ENCODE measurements at regions not wholly inside any gene's neighbourhood (a gene's known extent, or its start where the extent isn't known, plus 50 kb on each side); places are given as distances from the start of the nearest gene placed in this dataset.
A peak's percentile ranks its signal among the peaks of the same experiment; 100 is the strongest.

DNA sequence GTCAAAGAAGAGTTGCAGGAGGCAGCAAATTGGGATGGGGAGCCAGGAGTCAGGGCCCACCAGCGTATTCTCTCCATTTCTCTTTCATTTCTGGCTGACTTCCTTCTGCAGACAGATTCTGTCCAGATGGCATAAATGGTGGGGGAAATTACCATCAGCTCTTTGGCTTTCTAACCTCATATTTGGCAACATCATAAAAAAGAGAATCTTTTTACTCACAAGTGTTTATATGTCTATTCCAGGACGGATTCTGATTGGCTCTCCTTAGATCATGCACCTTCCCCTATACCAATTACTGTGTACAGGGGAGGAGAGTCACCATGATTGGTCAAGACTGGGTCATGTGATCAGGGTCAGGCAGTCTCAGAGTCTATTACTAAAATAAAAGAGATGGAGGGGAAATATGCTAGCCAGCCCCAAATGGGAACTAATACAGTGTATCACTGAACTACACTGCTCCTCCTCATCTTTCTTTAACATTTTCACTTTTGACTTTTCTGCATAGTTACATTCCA, 537.1 kb upstream of the EEF2KMT start:
- Histone ChIP-seq H3K4me1 (ENCODE audit: low read length) (no peaks in the 10 kb centered on the region), H4K20me1 (ENCODE audit: insufficient read depth, low read depth, low read length) (no peaks in the 10 kb centered on the region), H3K9ac (ENCODE audit: low read length) (no peak overlapping the region), H3K4me3 (ENCODE audit: low read length) (no peak overlapping the region), H3K9me3 (ENCODE audit: low read length) (no peaks in the 10 kb centered on the region), H3K4me2 (ENCODE audit: low read depth, low read length, poor library complexity, severe bottlenecking) (no peak overlapping the region), H3K27ac (ENCODE audit: low read length) (no peak overlapping the region), H3K27me3 (ENCODE audit: low read length) (no peaks in the 10 kb centered on the region), H2AFZ (ENCODE audit: low read length) (no peak overlapping the region), H3K36me3 (ENCODE audit: insufficient read depth, low read length) (no peaks in the 10 kb centered on the region), H3K9me2 (replicated peaks; ENCODE audit: insufficient read depth, low read length) (no peaks in the 10 kb centered on the region), H3K79me2 (ENCODE audit: low read length) (no peaks in the 10 kb centered on the region)
- DNase-seq: peak; percentile 67

DNA sequence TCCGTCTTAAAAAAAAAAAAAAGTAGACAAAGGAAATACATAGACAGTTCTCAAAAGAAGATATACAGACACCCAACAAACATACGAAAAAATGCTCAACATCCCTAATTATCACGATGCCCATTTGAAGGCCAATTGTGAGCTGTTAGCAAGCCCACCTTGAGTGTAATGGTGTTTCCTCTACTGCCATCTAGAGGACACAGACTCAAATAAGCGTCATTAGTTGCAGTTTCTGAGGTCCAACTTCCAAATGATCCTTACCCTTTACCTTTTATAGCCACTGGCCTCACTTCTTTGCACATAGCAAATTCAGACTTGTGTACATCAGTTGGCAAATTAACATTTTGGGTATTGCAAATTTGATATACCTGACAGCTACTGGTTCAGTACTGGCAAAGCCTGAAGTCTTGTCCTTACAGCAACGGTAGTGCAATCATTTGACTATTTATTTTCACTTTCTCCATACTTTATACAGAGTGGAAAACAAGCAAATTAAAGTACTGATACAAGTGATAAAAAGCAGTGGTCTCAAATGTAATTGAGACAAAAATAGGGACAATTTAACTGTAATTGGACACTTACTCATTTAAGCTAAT, 536.3 kb upstream of the EEF2KMT start:
- Histone ChIP-seq H3K36me3 (ENCODE audit: insufficient read depth, low read length) (no peaks in the 10 kb centered on the region), H3K79me2 (ENCODE audit: low read length) (no peaks in the 10 kb centered on the region), H4K20me1 (ENCODE audit: insufficient read depth, low read depth, low read length) (no peaks in the 10 kb centered on the region), H2AFZ (ENCODE audit: low read length) (no peak overlapping the region), H3K9me2 (replicated peaks; ENCODE audit: insufficient read depth, low read length) (no peaks in the 10 kb centered on the region), H3K9me3 (ENCODE audit: low read length) (no peaks in the 10 kb centered on the region), H3K4me2 (ENCODE audit: low read depth, low read length, poor library complexity, severe bottlenecking) (no peak overlapping the region), H3K4me3 (ENCODE audit: low read length) (no peak overlapping the region), H3K4me1 (ENCODE audit: low read length) (no peaks in the 10 kb centered on the region), H3K27ac (ENCODE audit: low read length) (no peak overlapping the region), H3K9ac (ENCODE audit: low read length) (no peak overlapping the region), H3K27me3 (ENCODE audit: low read length) (no peaks in the 10 kb centered on the region)
- peak; percentile 82 for DNase-seq

DNA sequence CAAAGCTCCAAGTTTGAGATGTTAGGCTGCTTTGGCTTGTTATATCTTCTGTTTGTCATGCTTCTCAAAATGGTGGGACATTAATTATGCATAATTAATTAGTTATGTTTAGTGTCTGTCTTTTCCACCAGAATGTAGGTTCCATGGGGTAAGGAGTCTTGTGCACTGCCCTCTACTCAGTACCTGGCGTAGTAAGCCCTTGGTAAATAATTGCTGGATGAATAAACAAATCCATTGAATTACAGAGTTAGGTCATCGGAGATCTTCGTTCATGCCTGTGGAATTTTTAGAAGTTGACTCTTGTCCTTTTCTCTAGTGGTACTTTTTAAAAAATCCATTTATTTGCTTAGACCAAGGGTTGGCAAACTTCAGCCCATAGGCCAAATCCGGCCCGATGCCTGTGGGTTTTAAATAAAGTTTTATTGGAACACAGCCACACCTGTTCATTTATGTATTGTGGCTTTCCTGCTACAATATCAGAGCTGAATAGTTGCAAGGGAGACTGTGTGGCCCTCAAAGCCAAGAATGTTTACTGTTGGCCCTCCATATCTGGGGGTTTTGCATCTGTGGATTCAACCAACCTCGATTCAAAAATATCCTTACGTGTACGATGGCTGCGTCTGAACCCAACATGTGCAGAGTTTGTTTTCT, 524.8 kb upstream of the EEF2KMT start:
- no peaks in the 10 kb centered on the region for H3K36me3 ChIP-seq (ENCODE audit: insufficient read depth, low read length)
- no peaks in the 10 kb centered on the region for H4K20me1 ChIP-seq (ENCODE audit: insufficient read depth, low read depth, low read length)
- no peaks in the 10 kb centered on the region for H3K4me1 ChIP-seq (ENCODE audit: low read length)
- no peaks in the 10 kb centered on the region for H3K9me2 ChIP-seq (replicated peaks; ENCODE audit: insufficient read depth, low read length)
- no peaks in the 10 kb centered on the region for H3K9me3 ChIP-seq (ENCODE audit: low read length)
- H3K9ac ChIP-seq (ENCODE audit: low read length): no peak overlapping the region
- no peaks in the 10 kb centered on the region for H3K27me3 ChIP-seq (ENCODE audit: low read length)
- no peak overlapping the region for H3K27ac ChIP-seq (ENCODE audit: low read length)
- no peak overlapping the region for H2AFZ ChIP-seq (ENCODE audit: low read length)
- H3K4me2 ChIP-seq (ENCODE audit: low read depth, low read length, poor library complexity, severe bottlenecking): no peak overlapping the region
- DNase-seq: no peak
- no peak overlapping the region for H3K4me3 ChIP-seq (ENCODE audit: low read length)
- no peaks in the 10 kb centered on the region for H3K79me2 ChIP-seq (ENCODE audit: low read length)

DNA sequence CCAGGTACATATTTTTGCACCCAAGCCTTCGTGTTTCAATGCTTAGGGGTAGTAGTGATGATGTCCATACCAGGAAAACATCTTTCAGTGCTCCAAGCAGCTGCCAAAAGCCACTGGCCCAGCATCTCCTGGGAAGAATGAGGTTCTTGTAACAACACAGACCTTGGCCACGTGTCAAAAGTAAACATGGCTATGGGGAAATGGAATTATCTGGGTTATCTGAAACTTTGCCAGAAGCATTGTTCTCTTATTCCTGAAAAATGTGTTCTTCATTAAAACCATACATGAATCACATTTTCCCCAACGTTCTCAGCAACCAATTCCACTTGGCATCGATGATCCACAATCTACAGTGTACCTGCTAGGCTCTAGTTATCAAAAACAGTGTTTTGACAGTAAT, 524.2 kb upstream of the EEF2KMT start:
- H3K9me3 ChIP-seq (ENCODE audit: low read length): no peaks in the 10 kb centered on the region
- no peak overlapping the region for H2AFZ ChIP-seq (ENCODE audit: low read length)
- no peak overlapping the region for H3K9ac ChIP-seq (ENCODE audit: low read length)
- H3K4me2 ChIP-seq (ENCODE audit: low read depth, low read length, poor library complexity, severe bottlenecking): no peak overlapping the region
- no peaks in the 10 kb centered on the region for H4K20me1 ChIP-seq (ENCODE audit: insufficient read depth, low read depth, low read length)
- no peaks in the 10 kb centered on the region for H3K4me1 ChIP-seq (ENCODE audit: low read length)
- no peaks in the 10 kb centered on the region for H3K36me3 ChIP-seq (ENCODE audit: insufficient read depth, low read length)
- no peaks in the 10 kb centered on the region for H3K79me2 ChIP-seq (ENCODE audit: low read length)
- no peaks in the 10 kb centered on the region for H3K27me3 ChIP-seq (ENCODE audit: low read length)
- no peak overlapping the region for H3K4me3 ChIP-seq (ENCODE audit: low read length)
- DNase-seq: no peak
- no peaks in the 10 kb centered on the region for H3K9me2 ChIP-seq (replicated peaks; ENCODE audit: insufficient read depth, low read length)
- no peak overlapping the region for H3K27ac ChIP-seq (ENCODE audit: low read length)

DNA sequence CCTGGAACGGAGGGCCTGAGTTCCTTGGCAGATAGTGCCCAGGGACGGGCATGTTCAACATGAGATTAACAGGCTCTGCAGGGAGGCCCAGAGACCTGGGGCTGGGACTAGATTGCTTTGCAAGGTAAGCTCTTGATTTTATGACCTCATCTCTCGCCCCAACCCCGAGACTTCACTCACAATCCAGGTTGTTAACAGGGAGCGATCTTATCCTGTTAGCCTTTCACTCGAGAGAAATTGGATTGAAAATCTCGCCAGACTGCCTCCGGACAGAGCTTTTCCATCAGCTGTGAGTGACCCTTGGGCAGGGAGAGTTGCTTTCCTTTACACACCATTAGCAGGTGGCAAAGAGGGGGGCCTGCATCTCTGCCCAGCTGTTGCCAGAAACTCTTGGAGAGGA, 521.7 kb upstream of the EEF2KMT start:
- Histone ChIP-seq H3K27ac (ENCODE audit: low read length) (no peak overlapping the region), H3K9me2 (replicated peaks; ENCODE audit: insufficient read depth, low read length) (no peaks in the 10 kb centered on the region), H2AFZ (ENCODE audit: low read length) (no peak overlapping the region), H3K79me2 (ENCODE audit: low read length) (no peaks in the 10 kb centered on the region), H3K9ac (ENCODE audit: low read length) (no peak overlapping the region), H3K4me1 (ENCODE audit: low read length) (no peaks in the 10 kb centered on the region), H4K20me1 (ENCODE audit: insufficient read depth, low read depth, low read length) (no peaks in the 10 kb centered on the region), H3K9me3 (ENCODE audit: low read length) (no peaks in the 10 kb centered on the region), H3K4me3 (ENCODE audit: low read length) (no peak overlapping the region), H3K27me3 (ENCODE audit: low read length) (no peaks in the 10 kb centered on the region), H3K4me2 (ENCODE audit: low read depth, low read length, poor library complexity, severe bottlenecking) (no peak overlapping the region), H3K36me3 (ENCODE audit: insufficient read depth, low read length) (no peaks in the 10 kb centered on the region)
- no peak for DNase-seq

DNA sequence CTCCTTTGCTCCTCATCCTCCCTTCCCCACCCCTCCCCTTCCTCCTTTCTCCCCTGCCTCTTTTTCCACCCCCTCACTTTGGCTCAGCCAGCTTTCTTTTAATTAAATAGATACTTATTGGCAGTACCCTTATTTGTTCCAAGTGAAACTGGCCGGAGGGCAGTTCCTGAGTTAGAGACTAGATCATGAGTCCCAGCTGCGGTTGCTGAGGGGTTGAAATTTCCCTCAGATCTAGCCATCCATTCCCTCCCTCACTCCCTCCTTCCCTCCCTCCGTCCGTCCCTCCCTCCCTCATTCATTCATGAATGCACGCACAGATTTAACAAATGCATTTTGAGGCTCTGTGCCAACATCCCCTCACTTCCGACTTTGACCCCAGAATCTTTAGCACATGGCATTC, 519.2 kb upstream of the EEF2KMT start:
- no peaks in the 10 kb centered on the region for H3K9me3 ChIP-seq (ENCODE audit: low read length)
- H3K4me3 ChIP-seq (ENCODE audit: low read length): no peak overlapping the region

DNA sequence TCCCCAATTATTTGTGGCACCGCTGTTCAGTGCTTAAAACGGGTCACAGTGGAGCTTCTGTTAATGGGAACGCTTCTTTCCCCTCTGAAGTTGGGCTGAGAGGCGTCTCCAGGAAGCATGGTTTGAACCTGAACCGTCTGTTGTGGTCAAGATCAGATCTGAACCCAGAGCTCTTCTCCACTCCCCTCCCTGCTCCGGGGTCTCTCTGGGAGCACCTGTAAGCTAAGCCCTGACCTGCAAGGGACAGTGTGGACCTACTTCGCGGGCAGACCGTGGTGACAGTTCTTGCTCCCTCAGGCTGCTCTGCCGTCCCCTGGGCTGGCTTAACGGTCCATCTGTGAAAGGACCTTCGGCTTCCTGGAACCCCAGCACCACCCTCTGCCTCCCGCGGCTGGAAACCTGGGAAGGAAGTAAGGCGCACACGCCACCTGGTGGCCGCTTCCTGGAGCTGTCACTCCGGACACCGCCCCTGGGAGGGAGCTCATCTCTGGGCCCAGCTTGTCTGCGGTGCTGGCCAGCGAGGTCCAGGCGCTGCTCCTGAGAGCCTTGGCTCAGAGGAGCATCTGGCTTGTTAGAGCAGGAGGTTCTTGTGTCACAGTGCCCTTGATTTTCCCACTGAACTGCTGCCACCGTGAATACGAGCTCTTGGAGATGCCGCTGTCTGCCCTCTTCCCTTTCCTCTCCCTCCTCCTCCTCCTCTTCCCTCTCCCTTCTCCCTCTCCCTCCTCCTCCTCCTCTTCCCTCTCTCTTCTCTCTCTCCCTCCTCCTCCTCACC, 518.5 kb upstream of the EEF2KMT start:
- DNase-seq: peak; percentile 81
- Histone ChIP-seq H3K4me3 (ENCODE audit: low read length) (no peak overlapping the region), H2AFZ (ENCODE audit: low read length) (no peak overlapping the region), H3K27me3 (ENCODE audit: low read length) (no peaks in the 10 kb centered on the region), H3K9ac (ENCODE audit: low read length) (no peak overlapping the region), H3K4me1 (ENCODE audit: low read length) (no peaks in the 10 kb centered on the region), H3K27ac (ENCODE audit: low read length) (no peak overlapping the region), H4K20me1 (ENCODE audit: insufficient read depth, low read depth, low read length) (no peaks in the 10 kb centered on the region), H3K79me2 (ENCODE audit: low read length) (no peaks in the 10 kb centered on the region), H3K9me3 (ENCODE audit: low read length) (no peaks in the 10 kb centered on the region), H3K36me3 (ENCODE audit: insufficient read depth, low read length) (no peaks in the 10 kb centered on the region), H3K9me2 (replicated peaks; ENCODE audit: insufficient read depth, low read length) (no peaks in the 10 kb centered on the region), H3K4me2 (ENCODE audit: low read depth, low read length, poor library complexity, severe bottlenecking) (no peak overlapping the region)

More for the DNA sequence above, 519.2 kb upstream of the EEF2KMT start:
- DNase-seq: no peak
- Histone ChIP-seq H3K36me3 (ENCODE audit: insufficient read depth, low read length) (no peaks in the 10 kb centered on the region), H3K27ac (ENCODE audit: low read length) (no peak overlapping the region), H3K79me2 (ENCODE audit: low read length) (no peaks in the 10 kb centered on the region), H2AFZ (ENCODE audit: low read length) (no peak overlapping the region), H3K9ac (ENCODE audit: low read length) (no peak overlapping the region), H4K20me1 (ENCODE audit: insufficient read depth, low read depth, low read length) (no peaks in the 10 kb centered on the region), H3K27me3 (ENCODE audit: low read length) (no peaks in the 10 kb centered on the region), H3K4me1 (ENCODE audit: low read length) (no peaks in the 10 kb centered on the region), H3K4me2 (ENCODE audit: low read depth, low read length, poor library complexity, severe bottlenecking) (no peak overlapping the region), H3K9me2 (replicated peaks; ENCODE audit: insufficient read depth, low read length) (no peaks in the 10 kb centered on the region)

DNA sequence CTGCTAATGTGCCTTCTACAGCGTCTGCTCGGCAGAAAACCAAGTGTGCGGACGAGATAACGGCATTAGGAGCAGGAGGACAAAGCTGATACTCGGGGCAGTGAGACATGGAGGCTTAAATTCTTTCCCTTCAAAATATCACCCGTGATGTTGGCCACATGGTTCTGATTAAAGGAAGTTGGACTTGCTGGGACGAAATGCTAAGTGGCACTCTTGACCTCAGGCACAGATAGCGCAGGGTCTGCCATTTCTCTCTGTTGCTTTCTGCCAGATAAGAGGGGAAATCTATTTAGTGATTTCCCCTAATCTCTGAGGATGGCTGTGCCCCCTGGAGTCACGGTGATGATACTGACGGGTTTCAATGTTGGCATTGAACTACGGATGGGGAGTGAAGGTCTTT, 509.6 kb upstream of the EEF2KMT start:
- no peaks in the 10 kb centered on the region for H4K20me1 ChIP-seq (ENCODE audit: insufficient read depth, low read depth, low read length)
- no peak overlapping the region for H3K9ac ChIP-seq (ENCODE audit: low read length)
- peaks cover 7% of the 10 kb centered on the region; the same call in 1 of the 2 replicates for H3K4me1 ChIP-seq (ENCODE audit: low read length)
- no peak overlapping the region for H2AFZ ChIP-seq (ENCODE audit: low read length)
- no peak overlapping the region for H3K4me3 ChIP-seq (ENCODE audit: low read length)
- no peaks in the 10 kb centered on the region for H3K27me3 ChIP-seq (ENCODE audit: low read length)
- no peak for DNase-seq
- H3K27ac ChIP-seq (ENCODE audit: low read length): no peak overlapping the region
- H3K9me2 ChIP-seq (replicated peaks; ENCODE audit: insufficient read depth, low read length): no peaks in the 10 kb centered on the region
- no peaks in the 10 kb centered on the region; the same call in 1 of the 2 replicates for H3K36me3 ChIP-seq (ENCODE audit: insufficient read depth, low read length)
- H3K9me3 ChIP-seq (ENCODE audit: low read length): no peaks in the 10 kb centered on the region
- H3K4me2 ChIP-seq (ENCODE audit: low read depth, low read length, poor library complexity, severe bottlenecking): no peak overlapping the region
- no peaks in the 10 kb centered on the region for H3K79me2 ChIP-seq (ENCODE audit: low read length)

Measured in Karpas-422 (cell line).